ENCODE measurements at regions not wholly inside any gene's neighbourhood (a gene's known extent, or its start where the extent isn't known, plus 50 kb on each side); places are given as distances from the start of the nearest gene placed in this dataset.

- TF ChIP-seq POLR2AphosphoS5 (IDR thresholded peaks at IDR 0.05; ENCODE audit: low read depth, low read length), result no peak
- TF ChIP-seq CTCF (IDR thresholded peaks at IDR 0.05), result no peak
- no peak for TF ChIP-seq TCF7L2 (IDR thresholded peaks at IDR 0.05; ENCODE audit: low read depth, low read length)
- TF ChIP-seq SIN3A (IDR thresholded peaks at IDR 0.05; ENCODE audit: borderline replicate concordance, insufficient read depth, low read depth, low read length), result no peak
These were observed 133.0 kb upstream of the PCBD1 start for GRCh38 chr10:71021402-71021801.

Data from Panc1 (cell line).